Panc1 (cell line): ENCODE measurements at regions not wholly inside any gene's neighbourhood (a gene's known extent, or its start where the extent isn't known, plus 50 kb on each side); places are given as distances from the start of the nearest gene placed in this dataset.

ENCODE experiments used
- ATAC-seq: fragments of 200-7000 bp; cut with Tn5 transposase; 2 replicates; pipeline ENCODE4 v1.9.1; 2020; ENCODE audit warnings: mild to moderate bottlenecking, moderate library complexity
- BruUV-seq: library from RNA; stranded (reverse); fragments of 400-500 nt; replicated peaks from 2 replicates; lab custom pipeline; 2021; lab: Mats Ljungman, UMichigan
- CTCF ChIA-PET: fragments of 300-600 bp; sonication (Branson Sonifier 250); formaldehyde crosslinking; loops from one replicate; lab custom pipeline; 2022; ENCODE audit warnings: antibody characterized with exemption; lab: Charles Lee
- POLR2A ChIA-PET: fragments of 300-600 bp; sonication (Branson Sonifier 250); formaldehyde crosslinking; loops from one replicate; lab custom pipeline; 2022; ENCODE audit warnings: antibody characterized with exemption; lab: Charles Lee
- DNase-seq: peaks from one replicate; pipeline ENCODE4 v3.0.0-alpha.2; 2010; ENCODE audit warnings: low read depth, low spot score
- H3K27ac ChIP-seq: 2 replicates; pipeline ENCODE4 v1.5.1; 2011; ENCODE audit warnings: mild to moderate bottlenecking, low read length, inconsistent platforms
- H3K27me3 ChIP-seq: fragments of 200-500 bp; sonication (Bioruptor generic); 2 replicates; pipeline ENCODE4 v1.6.0; 2014; ENCODE audit warnings: low read length, inconsistent platforms; ENCODE audit not compliant: control insufficient read depth, insufficient read depth
- H3K36me3 ChIP-seq: fragments of 200-500 bp; sonication (Bioruptor generic); 2 replicates; pipeline ENCODE4 v1.5.1; 2014; ENCODE audit warnings: inconsistent platforms, mild to moderate bottlenecking, low read length, moderate library complexity; ENCODE audit not compliant: control insufficient read depth, insufficient read depth
- H3K4me1 ChIP-seq: 2 replicates; pipeline ENCODE4 v1.5.1; 2011; ENCODE audit warnings: inconsistent platforms, mild to moderate bottlenecking, low read length, moderate library complexity; ENCODE audit not compliant: control insufficient read depth, insufficient read depth
- H3K4me3 ChIP-seq, 2 experiments: 2 replicates each; pipeline ENCODE4 v1.5.1; 2011 to 2012; ENCODE audit warnings: low read depth in 2 of 2, low read length in 2 of 2, mild to moderate bottlenecking in 2 of 2, inconsistent platforms in 1 of 2, moderate library complexity in 1 of 2
- H3K9me3 ChIP-seq: fragments of 200-500 bp; sonication (Bioruptor generic); 2 replicates; pipeline ENCODE4 v1.5.1; 2014; ENCODE audit warnings: low read depth, mild to moderate bottlenecking, inconsistent platforms, low read length, moderate library complexity; ENCODE audit not compliant: control insufficient read depth, insufficient read depth
- POLR2AphosphoS5 ChIP-seq: IDR thresholded peaks from 2 replicates; pipeline ENCODE4 v1.6.1; 2012; ENCODE audit warnings: mild to moderate bottlenecking, low read depth, low read length, moderate library complexity
- SIN3A ChIP-seq: IDR thresholded peaks from 2 replicates; pipeline ENCODE4 v1.6.1; 2012; ENCODE audit warnings: low read depth, mild to moderate bottlenecking, low read length, moderate library complexity, borderline replicate concordance; ENCODE audit not compliant: insufficient read depth
- TCF7L2 ChIP-seq: IDR thresholded peaks from 2 replicates; pipeline ENCODE4 v1.6.1; 2011; ENCODE audit warnings: mild to moderate bottlenecking, low read depth, low read length, inconsistent platforms
- in situ Hi-C: cut with HindIII; loops from 2 replicates; pipeline ENCODE4 v1.10.0; 2016; ENCODE audit warnings: low sequenced_read_pairs, low pct_unique_long_range_greater_than_20kb
- intact Hi-C: fragments of 100-400 bp; cut with micrococcal nuclease; formaldehyde crosslinking; loops from one replicate; pipeline ENCODE4 v1.10.0; 2022; ENCODE audit not compliant: unreplicated experiment
- TF ChIP-seq, protein P1 (sequence below), 2 experiments: IDR thresholded peaks; 2 replicates each; pipeline ENCODE4 v1.6.1; 2011 to 2012; ENCODE audit warnings: low read depth in 2 of 2, control low read depth in 1 of 2, low read length in 1 of 2, mild to moderate bottlenecking in 1 of 2, moderate library complexity in 1 of 2; ENCODE audit not compliant: insufficient read depth in 1 of 2
- TF ChIP-seq, protein P2 (sequence below): fragments of 450-650 bp; IDR thresholded peaks from 2 replicates; pipeline ENCODE4 v1.5.1; 2017; ENCODE audit warnings: mild to moderate bottlenecking

DNA sequence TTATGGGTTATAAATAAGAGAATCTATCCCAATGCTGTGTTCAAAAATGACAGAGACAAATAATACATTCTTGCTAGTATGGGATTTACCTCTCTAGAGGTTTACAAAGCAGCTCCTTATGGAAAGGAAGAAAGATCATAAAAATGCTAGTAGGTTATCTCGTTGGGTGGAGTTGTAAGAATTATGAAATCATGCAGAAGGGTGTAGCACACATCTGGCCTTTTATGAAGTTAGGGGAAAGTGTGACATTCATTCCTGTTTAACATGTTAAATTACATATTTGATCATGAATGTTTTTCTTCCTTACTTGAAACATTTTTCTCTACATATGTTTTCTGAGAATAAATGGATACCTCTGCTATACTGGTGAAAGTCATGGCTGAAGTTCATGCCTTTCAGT is 414.2 kb downstream of the SH3GL2 start:
- in situ Hi-C loops, result no loop called here
- H3K36me3 ChIP-seq, result no peaks in the 10 kb centered on the region
- CTCF ChIA-PET, result no interaction called here
- intact Hi-C loops, result no loop called here
- TF ChIP-seq, protein P1, sequence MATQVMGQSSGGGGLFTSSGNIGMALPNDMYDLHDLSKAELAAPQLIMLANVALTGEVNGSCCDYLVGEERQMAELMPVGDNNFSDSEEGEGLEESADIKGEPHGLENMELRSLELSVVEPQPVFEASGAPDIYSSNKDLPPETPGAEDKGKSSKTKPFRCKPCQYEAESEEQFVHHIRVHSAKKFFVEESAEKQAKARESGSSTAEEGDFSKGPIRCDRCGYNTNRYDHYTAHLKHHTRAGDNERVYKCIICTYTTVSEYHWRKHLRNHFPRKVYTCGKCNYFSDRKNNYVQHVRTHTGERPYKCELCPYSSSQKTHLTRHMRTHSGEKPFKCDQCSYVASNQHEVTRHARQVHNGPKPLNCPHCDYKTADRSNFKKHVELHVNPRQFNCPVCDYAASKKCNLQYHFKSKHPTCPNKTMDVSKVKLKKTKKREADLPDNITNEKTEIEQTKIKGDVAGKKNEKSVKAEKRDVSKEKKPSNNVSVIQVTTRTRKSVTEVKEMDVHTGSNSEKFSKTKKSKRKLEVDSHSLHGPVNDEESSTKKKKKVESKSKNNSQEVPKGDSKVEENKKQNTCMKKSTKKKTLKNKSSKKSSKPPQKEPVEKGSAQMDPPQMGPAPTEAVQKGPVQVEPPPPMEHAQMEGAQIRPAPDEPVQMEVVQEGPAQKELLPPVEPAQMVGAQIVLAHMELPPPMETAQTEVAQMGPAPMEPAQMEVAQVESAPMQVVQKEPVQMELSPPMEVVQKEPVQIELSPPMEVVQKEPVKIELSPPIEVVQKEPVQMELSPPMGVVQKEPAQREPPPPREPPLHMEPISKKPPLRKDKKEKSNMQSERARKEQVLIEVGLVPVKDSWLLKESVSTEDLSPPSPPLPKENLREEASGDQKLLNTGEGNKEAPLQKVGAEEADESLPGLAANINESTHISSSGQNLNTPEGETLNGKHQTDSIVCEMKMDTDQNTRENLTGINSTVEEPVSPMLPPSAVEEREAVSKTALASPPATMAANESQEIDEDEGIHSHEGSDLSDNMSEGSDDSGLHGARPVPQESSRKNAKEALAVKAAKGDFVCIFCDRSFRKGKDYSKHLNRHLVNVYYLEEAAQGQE (IDR thresholded peaks at IDR 0.05; ENCODE audit: insufficient read depth in 1 of 2, low read depth in 2 of 2, low read length in 1 of 2), result no peak
- no peak for TF ChIP-seq POLR2AphosphoS5
- TF ChIP-seq TCF7L2, result no peak
- TF ChIP-seq, protein P2, sequence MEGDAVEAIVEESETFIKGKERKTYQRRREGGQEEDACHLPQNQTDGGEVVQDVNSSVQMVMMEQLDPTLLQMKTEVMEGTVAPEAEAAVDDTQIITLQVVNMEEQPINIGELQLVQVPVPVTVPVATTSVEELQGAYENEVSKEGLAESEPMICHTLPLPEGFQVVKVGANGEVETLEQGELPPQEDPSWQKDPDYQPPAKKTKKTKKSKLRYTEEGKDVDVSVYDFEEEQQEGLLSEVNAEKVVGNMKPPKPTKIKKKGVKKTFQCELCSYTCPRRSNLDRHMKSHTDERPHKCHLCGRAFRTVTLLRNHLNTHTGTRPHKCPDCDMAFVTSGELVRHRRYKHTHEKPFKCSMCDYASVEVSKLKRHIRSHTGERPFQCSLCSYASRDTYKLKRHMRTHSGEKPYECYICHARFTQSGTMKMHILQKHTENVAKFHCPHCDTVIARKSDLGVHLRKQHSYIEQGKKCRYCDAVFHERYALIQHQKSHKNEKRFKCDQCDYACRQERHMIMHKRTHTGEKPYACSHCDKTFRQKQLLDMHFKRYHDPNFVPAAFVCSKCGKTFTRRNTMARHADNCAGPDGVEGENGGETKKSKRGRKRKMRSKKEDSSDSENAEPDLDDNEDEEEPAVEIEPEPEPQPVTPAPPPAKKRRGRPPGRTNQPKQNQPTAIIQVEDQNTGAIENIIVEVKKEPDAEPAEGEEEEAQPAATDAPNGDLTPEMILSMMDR, result no peak
- TF ChIP-seq SIN3A, result no peak
- no peak overlapping the region for H3K27ac ChIP-seq
- BruUV-seq, result no TSS peak
- H3K4me1 ChIP-seq, result no peaks in the 10 kb centered on the region
- ATAC-seq, result no peak
- DNase-seq, result no peak
- H3K27me3 ChIP-seq, result no peaks in the 10 kb centered on the region
- POLR2A ChIA-PET, result no interaction called here
- no peaks in the 10 kb centered on the region for H3K9me3 ChIP-seq
- no peak overlapping the region for H3K4me3 ChIP-seq

DNA sequence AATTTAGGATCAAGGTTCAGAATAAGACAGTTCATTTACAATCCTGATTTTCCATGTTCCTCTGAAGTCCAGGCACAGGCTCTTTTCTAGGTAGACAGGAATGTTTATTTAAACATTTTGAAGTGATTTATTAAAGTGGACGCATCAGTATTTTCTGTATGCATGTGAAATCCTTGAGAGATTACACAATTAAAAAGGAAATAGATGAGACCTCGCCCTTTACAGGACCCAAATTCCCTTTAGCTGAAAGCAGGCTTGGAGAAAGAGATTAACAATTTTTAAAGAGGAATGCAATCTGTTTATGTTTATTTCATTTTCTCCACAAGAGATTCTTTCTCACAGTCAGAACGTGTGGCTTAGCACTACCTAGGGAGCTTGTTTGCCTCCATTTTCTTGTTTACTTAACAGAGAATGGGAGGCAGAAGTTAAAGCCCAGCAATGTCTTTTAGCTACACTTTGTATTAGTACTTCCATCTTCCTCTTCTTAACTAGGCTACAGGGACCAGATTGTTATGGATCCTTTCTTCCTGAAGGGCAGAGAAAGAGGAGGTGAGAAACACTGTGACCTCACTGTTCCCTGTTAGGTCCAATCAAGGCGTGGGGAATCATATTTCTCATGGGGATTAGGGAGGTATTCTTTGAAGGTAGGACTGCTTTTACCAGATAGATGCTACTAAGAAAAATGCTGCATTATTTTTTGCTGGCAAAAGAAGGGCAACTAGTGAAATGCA is 416.0 kb downstream of the SH3GL2 start:
- DNase-seq (no peak), ATAC-seq (no peak)
- Histone ChIP-seq H3K4me3 (no peak overlapping the region), H3K4me1 (no peaks in the 10 kb centered on the region), H3K27ac (no peak overlapping the region), H3K36me3 (no peaks in the 10 kb centered on the region), H3K27me3 (no peaks in the 10 kb centered on the region), H3K9me3 (no peaks in the 10 kb centered on the region)
- intact Hi-C loops, result no loop called here
- TF ChIP-seq, protein P1 (IDR thresholded peaks at IDR 0.05; ENCODE audit: insufficient read depth in 1 of 2, low read depth in 2 of 2, low read length in 1 of 2), result no peak
- TF ChIP-seq POLR2AphosphoS5 (no peak), SIN3A (no peak), TCF7L2 (no peak)
- TF ChIP-seq, protein P2, result no peak
- in situ Hi-C loops, result no loop called here
- ChIA-PET CTCF (no interaction called here), POLR2A (no interaction called here)
- no TSS peak for BruUV-seq
